ENCODE measurements at regions not wholly inside any gene's neighbourhood (a gene's known extent, or its start where the extent isn't known, plus 50 kb on each side); places are given as distances from the start of the nearest gene placed in this dataset.

- DNase-seq (ENCODE audit: low read depth), result no peak
Observed at GRCh38 chr12:113521708-113522107, 50.0 kb upstream of the LHX5 start.
